ENCODE measurements at regions not wholly inside any gene's neighbourhood (a gene's known extent, or its start where the extent isn't known, plus 50 kb on each side); places are given as distances from the start of the nearest gene placed in this dataset.

DNA sequence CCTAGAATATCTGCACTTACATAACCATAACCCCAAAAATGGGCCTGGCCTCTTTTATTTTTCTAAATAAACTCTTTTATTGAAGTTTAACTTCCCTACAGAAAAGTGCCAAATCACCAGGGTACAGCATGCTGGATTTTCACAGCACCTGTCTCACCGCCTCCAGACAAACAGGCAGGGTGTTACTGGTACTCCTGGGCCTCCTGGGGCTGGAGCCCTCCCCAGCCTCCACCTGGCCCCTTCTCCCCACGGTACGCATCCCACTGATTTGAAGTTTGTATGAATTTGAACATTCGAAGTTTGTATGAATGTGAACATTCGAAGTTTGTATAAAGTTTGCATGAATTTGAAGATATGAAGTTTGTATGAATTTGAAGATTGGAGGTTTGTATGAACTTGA is 232.1 kb downstream of the NDUFA10 start:
- TF ChIP-seq CTCF (optimal IDR thresholded peaks at IDR 0.05 in 1 of 3, IDR thresholded peaks at IDR 0.05 in 1 of 3, conservative IDR thresholded peaks at IDR 0.05 in 1 of 3; ENCODE audit: extremely low read depth in 1 of 3, insufficient read depth in 2 of 3, low read length in 3 of 3), result no peak
- no peak for TF ChIP-seq EZH2 (IDR thresholded peaks at IDR 0.05; ENCODE audit: low read length)

Measured in keratinocyte (primary cell).